DMS 273 treated with DMSO at 0.1 percent for 48 hours (cell line): ENCODE measurements at regions not wholly inside any gene's neighbourhood (a gene's known extent, or its start where the extent isn't known, plus 50 kb on each side); places are given as distances from the start of the nearest gene placed in this dataset.
A peak's percentile ranks its signal among the peaks of the same experiment; 100 is the strongest.

Source experiments
- DNase-seq: peaks from one replicate; lab custom pipeline; 2025; lab: John Stamatoyannopoulos, UW

GRCh38 chr9:13755551-13755950 is 476.1 kb upstream of the MPDZ start:
- no peak for DNase-seq

DNA sequence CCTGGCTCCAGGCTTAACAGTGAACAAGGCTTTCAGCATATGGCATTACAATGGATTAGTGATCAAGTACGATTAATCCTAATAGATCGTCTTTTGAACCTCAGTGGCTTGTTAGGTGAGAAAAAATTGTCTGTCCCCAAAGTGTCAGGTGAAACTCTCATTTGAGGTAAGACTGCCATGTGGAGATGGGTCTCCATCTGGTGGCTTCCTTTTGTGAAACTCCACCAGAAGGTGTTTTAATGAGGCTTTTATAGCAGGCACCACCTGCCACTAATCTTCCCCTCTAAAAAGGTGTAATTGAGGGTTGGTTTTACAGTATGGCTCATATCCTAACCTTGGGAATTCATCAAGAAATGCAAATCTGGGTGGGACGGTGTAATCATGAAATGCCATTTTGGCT is 471.1 kb upstream of the MPDZ start:
- peak; percentile 41 for DNase-seq

DNA sequence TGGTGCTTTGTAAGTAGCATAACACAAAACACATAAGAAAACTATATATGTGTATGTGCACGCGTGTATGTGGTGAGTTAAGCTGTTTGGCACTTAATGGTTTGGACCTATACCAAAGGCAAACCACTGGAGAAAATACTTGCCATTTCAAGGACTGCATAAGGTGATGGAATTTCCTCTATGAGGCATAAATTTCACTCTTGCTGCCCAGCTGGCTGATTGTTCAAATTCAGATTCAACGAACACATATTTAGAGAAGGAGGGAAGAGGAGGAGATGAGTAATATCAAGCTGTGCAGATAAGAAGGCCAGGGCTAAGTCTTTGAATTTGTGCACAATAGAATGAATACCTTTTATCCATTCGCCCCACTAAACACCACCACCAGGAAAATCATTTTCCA is 470.6 kb upstream of the MPDZ start:
- no peak for DNase-seq

- DNase-seq = no peak
Measured at GRCh38 chr9:13746876-13747275, 467.4 kb upstream of the MPDZ start.

DNA sequence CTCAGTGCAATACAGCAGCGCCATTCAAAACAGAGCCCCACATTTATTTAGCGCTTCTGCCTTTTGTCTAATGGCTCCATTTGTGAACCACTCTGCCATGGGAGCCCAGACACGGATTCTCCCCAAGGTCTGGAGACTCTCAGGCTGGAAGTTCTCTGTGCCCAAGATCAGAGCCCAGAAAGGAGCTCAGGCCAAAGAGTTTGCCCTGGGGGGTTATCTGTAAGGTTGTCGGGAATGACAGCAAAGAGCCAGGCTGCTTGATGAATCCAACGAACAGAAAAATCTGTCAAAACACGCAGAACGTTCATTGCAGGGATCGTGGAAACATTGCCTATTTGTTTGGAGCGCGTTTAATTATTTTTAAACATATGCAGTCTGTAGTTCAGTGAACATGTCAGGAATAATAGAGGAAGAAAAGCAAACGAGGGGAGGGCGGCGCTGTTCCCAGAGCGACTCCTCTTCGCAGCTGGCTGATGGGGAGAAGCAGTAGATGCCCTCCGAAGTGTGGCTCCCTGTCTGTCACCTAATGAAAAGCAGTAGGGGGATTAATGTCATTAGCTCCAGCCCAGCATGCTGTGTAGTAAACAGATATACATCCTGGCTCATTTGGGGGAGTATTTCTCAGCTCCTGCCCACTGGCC is 464.9 kb upstream of the MPDZ start:
- no peak for DNase-seq

DNA sequence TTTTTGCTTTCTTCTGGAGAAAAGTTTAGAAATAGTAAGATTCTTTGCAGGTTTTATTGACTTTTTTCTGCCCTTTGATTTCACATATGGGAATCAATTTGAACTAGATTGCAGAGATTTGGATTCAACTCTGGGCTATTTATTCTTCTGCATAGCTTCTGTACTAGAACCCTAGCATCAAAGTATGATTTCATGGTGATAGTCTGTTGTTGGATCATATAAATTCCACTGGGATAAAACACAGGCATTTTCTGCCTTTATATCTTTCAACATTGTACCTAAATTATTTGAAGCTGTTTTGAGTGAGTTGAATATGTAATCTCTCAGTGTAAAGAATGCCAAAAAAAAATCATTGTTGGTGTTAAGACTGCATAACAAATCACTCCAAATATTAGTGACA is 458.4 kb upstream of the MPDZ start:
- no peak for DNase-seq

DNA sequence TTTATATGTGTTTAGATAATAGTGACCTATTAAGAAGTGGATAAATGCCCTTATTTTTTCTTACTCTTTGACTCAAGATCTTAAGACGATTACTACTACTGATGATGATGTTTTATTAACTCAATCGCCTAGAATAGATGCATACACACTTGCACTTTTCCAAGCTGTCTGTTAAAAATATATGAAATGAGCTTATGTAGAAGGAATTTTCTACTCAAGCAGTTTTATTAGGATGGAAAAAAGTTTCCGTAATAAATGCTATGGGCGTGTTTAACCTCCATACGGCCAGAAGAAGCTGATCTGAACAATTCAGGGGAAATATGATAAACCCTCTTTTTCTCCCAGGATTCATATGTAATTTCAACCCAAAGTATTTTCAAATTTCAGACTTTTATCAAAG is 455.7 kb upstream of the MPDZ start:
- no peak for DNase-seq

DNA sequence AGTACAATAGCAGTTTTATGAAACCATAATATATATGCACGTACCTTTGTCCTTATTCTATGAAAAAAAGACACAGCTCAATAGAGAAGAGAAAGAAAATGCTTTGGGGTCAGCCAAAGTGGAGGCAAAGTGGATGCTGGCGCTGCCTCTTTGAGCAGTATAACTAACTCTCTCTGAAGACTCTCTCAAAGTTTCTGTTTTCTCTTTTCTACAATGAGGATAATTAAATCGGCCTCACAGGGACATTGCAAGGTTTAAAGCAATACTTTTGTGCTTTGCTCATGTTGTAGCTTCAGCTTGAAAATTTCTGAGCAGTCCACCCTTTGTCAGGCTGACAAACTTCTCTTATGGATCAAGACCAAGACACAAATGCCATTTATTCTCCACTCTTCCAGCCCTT is 455.1 kb upstream of the MPDZ start:
- DNase-seq = no peak

DNA sequence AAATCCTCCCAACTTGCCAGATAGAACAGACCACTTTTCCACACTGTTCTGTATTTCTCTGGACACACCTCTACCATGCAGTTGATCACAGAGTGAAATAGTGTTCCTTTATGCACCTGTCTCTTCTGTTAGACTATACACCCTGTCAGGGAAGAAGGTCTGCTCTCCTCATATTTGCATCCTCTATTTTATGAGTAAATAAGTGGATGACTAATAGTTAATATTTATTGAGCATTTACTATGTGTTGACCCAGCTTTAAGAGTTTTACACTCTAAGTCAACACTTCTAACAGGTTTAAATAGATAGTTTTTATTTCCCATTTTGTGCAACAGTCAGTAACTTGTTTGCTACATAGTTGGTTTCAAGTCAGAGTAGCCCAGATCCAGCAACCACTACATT is 452.8 kb upstream of the MPDZ start:
- no peak for DNase-seq

- no peak for DNase-seq
Measured at GRCh38 chr9:13731637-13732036, 452.1 kb upstream of the MPDZ start.

DNA sequence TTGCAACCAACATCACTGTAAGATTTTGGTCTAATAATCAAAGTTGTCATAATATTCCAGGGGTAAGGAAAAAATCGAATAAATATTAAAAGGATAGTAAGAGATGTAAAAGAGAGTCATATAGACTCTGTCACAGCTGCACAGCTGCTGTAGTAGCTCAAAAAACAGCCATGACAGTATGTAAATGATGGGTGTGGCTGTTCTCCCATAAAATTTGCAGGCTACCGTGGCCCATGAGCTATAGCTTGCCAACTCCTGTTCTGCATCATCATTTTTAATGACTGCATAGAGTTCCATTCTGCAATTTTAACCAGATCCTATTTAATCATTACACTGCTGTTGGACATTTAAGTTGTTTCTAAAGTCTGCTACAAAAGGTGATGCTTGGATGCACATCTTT is 450.5 kb upstream of the MPDZ start:
- no peak for DNase-seq

GRCh38 chr9:13728917-13729811 is 449.7 kb upstream of the MPDZ start:
- no peak for DNase-seq

- DNase-seq = peak; percentile 59
Measured at GRCh38 chr9:13728131-13728530, 448.6 kb upstream of the MPDZ start.

GRCh38 chr9:13726746-13727145 is 447.3 kb upstream of the MPDZ start:
- DNase-seq = no peak

- DNase-seq = no peak
Measured at GRCh38 chr9:13725516-13725915, 446.0 kb upstream of the MPDZ start.

GRCh38 chr9:13721481-13722235 is 442.2 kb upstream of the MPDZ start:
- DNase-seq = no peak

GRCh38 chr9:13719981-13720676 is 440.6 kb upstream of the MPDZ start:
- DNase-seq = no peak

- DNase-seq = no peak
Measured at GRCh38 chr9:13719446-13719845, 440.0 kb upstream of the MPDZ start.

- DNase-seq = no peak
Measured at GRCh38 chr9:13718539-13718938, 439.0 kb upstream of the MPDZ start.

DNA sequence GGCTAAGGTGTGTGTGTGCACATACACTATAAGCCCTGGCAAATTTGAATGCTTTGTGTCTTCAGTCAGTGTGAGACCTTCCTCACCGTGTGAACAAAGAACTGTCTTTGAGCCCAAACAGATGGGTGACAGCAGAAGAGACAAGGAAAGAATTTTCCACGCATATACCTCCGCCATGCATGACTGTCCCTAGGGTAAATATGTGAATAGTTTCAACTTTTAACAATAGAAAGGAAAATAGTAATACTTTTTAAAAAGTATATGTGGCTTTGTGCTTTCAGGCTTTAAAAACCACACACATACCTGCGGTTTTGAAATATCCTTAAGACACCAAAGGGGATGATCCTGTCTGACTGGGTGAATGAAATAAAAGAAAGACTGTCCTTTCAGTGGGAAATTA is 438.6 kb upstream of the MPDZ start:
- no peak for DNase-seq

- no peak for DNase-seq
Measured at GRCh38 chr9:13717322-13718054, 438.0 kb upstream of the MPDZ start.
